Sigmoid colon (tissue), 4 donors: ENCODE measurements at regions not wholly inside any gene's neighbourhood (a gene's known extent, or its start where the extent isn't known, plus 50 kb on each side); places are given as distances from the start of the nearest gene placed in this dataset.

Experiments
- CTCF ChIP-seq, 4 experiments: fragments of 450-650 bp in 3 of 4; fragments of 200-600 bp in 1 of 4; IDR thresholded peaks; one replicate each; pipeline ENCODE4 v1.5.1; 2016 to 2019; ENCODE audit warnings: antibody characterized with exemption in 4 of 4, mild to moderate bottlenecking in 3 of 4, moderate library complexity in 2 of 4
- EP300 ChIP-seq, 4 donors: sonication (generic); formaldehyde crosslinking; IDR thresholded peaks; one replicate each; pipeline ENCODE4 v1.6.1; 2017; ENCODE audit warnings: antibody characterized with exemption in 4 of 4
- POLR2A ChIP-seq, 2 donors: fragments of 450-650 bp; IDR thresholded peaks; one replicate each; pipeline ENCODE4 v1.6.1; 2016; ENCODE audit warnings: antibody characterized with exemption in 2 of 2, mild to moderate bottlenecking in 2 of 2, moderate library complexity in 2 of 2
- POLR2AphosphoS5 ChIP-seq, 4 donors: sonication (generic); formaldehyde crosslinking; IDR thresholded peaks; one replicate each; pipeline ENCODE4 v1.6.1; 2017; ENCODE audit warnings: antibody characterized with exemption in 4 of 4

- TF ChIP-seq CTCF (IDR thresholded peaks at IDR 0.05) (no peak), POLR2AphosphoS5 (IDR thresholded peaks at IDR 0.05) (no peak), POLR2A (IDR thresholded peaks at IDR 0.05) (no peak), EP300 (IDR thresholded peaks at IDR 0.05) (no peak)
Measured at GRCh38 chr2:128651000-128651399, 332.3 kb upstream of the HS6ST1 start.
